Parathyroid adenoma (tissue), 2 donors: ENCODE measurements at regions not wholly inside any gene's neighbourhood (a gene's known extent, or its start where the extent isn't known, plus 50 kb on each side); places are given as distances from the start of the nearest gene placed in this dataset.

Source experiments
- H2AFZ ChIP-seq: fragments of 300-600 bp; sonication (generic); one replicate; pipeline ENCODE4 v1.7.0; 2017; ENCODE audit warnings: antibody characterized with exemption, mild to moderate bottlenecking
- H3K27ac ChIP-seq: fragments of 300-600 bp; sonication (generic); one replicate; pipeline ENCODE4 v1.7.0; 2017
- H3K27me3 ChIP-seq: fragments of 300-600 bp; sonication (generic); one replicate; pipeline ENCODE4 v1.7.0; 2017; ENCODE audit warnings: low read length; ENCODE audit not compliant: control insufficient read depth, insufficient read depth
- H3K36me3 ChIP-seq: fragments of 300-600 bp; sonication (generic); one replicate; pipeline ENCODE4 v1.7.0; 2017; ENCODE audit warnings: low read length; ENCODE audit not compliant: control insufficient read depth, insufficient read depth
- H3K4me1 ChIP-seq: fragments of 300-600 bp; sonication (generic); one replicate; pipeline ENCODE4 v1.7.0; 2017; ENCODE audit warnings: control low read depth
- H3K4me2 ChIP-seq: fragments of 300-600 bp; sonication (generic); one replicate; pipeline ENCODE4 v1.7.0; 2017; ENCODE audit warnings: low read length
- H3K4me3 ChIP-seq: fragments of 300-600 bp; sonication (generic); one replicate; pipeline ENCODE4 v1.7.0; 2017; ENCODE audit warnings: low read depth, low read length
- H3K79me2 ChIP-seq: fragments of 300-600 bp; sonication (generic); one replicate; pipeline ENCODE4 v1.7.0; 2017; ENCODE audit warnings: control low read depth
- H3K9ac ChIP-seq: fragments of 300-600 bp; sonication (generic); one replicate; pipeline ENCODE4 v1.7.0; 2017; ENCODE audit warnings: mild to moderate bottlenecking
- H3K9me3 ChIP-seq: fragments of 300-600 bp; sonication (generic); one replicate; pipeline ENCODE4 v1.7.0; 2017; ENCODE audit warnings: low read length; ENCODE audit not compliant: control insufficient read depth
- TF ChIP-seq, protein P1 (sequence below): fragments of 300-600 bp; sonication (generic); IDR thresholded peaks from one replicate; pipeline ENCODE4 v1.7.0; 2017; ENCODE audit warnings: antibody characterized with exemption, mild to moderate bottlenecking
- donor health status: primary hyperparathyroidism.

DNA sequence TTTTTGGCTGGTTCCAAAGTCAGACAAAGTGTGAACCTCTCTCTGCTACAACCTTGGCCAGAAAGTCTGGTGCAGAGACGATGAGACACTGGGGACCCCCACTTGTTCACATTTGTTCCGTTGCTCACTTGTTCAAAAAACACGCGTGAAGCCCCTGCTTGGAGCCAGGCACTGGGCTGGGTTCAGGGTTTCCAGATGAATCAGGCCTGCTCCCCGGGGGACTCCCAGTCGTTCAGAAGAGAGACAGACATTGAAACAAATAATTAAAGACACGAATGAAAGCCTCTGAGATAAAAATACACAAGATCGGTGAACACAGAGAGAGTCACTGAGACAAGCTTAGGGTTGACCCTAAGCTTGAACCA, 101.5 kb upstream of the RUNX3 start:
- Histone ChIP-seq H3K27me3 (no peaks in the 10 kb centered on the region), H3K4me2 (no peak overlapping the region), H3K4me3 (no peak overlapping the region), H3K9ac (no peak overlapping the region), H3K27ac (no peak overlapping the region), H2AFZ (no peak overlapping the region), H3K79me2 (no peaks in the 10 kb centered on the region), H3K4me1 (no peaks in the 10 kb centered on the region), H3K9me3 (no peaks in the 10 kb centered on the region), H3K36me3 (no peaks in the 10 kb centered on the region)
- TF ChIP-seq, protein P1, sequence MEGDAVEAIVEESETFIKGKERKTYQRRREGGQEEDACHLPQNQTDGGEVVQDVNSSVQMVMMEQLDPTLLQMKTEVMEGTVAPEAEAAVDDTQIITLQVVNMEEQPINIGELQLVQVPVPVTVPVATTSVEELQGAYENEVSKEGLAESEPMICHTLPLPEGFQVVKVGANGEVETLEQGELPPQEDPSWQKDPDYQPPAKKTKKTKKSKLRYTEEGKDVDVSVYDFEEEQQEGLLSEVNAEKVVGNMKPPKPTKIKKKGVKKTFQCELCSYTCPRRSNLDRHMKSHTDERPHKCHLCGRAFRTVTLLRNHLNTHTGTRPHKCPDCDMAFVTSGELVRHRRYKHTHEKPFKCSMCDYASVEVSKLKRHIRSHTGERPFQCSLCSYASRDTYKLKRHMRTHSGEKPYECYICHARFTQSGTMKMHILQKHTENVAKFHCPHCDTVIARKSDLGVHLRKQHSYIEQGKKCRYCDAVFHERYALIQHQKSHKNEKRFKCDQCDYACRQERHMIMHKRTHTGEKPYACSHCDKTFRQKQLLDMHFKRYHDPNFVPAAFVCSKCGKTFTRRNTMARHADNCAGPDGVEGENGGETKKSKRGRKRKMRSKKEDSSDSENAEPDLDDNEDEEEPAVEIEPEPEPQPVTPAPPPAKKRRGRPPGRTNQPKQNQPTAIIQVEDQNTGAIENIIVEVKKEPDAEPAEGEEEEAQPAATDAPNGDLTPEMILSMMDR: no peak

DNA sequence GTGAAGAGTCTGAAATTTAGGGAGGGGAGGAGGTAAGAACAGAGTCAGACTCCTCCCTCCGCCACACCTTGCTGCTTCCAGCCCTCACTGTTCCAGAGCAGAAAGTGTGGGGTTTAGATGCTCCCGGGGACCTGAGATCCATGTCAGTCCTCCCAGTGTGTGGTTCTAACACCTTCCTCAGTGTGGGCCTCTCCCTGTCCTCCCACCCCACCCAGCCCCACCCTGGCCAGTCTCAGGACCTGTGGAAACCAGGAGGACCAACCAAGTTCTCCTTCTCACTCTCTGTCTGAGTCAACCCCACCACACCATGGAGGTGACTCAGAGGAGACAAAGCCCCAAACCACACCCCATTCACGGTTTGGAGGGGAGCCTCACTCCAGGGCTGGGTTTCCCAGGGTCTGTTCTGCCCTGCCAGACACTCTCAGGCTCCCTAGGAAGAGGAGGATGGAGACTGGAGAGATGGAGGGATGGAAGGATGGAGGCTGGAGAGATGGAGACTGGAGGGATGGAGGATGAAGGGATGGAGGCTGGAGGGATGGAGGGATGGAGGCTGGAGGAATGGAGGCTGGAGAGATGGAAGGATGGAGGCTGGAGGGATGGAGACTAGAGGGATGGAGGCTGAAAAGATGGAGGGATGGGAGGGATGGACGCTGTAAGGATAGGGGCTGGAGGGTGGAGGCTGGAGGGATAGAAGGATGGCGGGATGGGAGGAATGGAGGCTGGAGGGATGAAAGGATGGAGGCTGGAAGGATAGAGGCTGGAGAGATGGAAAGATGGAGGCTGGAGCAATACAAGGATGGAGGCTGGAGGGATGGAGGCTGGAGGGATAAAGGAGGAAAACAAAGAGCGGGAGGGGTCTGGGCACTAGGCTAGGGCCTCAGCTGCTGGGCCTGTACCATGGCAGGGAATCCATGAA, 100.9 kb upstream of the RUNX3 start:
- H2AFZ ChIP-seq: no peak overlapping the region
- H3K4me3 ChIP-seq: no peak overlapping the region
- H3K4me1 ChIP-seq: no peaks in the 10 kb centered on the region
- no peaks in the 10 kb centered on the region for H3K36me3 ChIP-seq
- no peaks in the 10 kb centered on the region for H3K9me3 ChIP-seq
- H3K27me3 ChIP-seq: no peaks in the 10 kb centered on the region
- no peak overlapping the region for H3K9ac ChIP-seq
- no peaks in the 10 kb centered on the region for H3K79me2 ChIP-seq
- H3K27ac ChIP-seq: no peak overlapping the region
- TF ChIP-seq, protein P1: no peak
- no peak overlapping the region for H3K4me2 ChIP-seq

GRCh38 chr1:25030012-25030411, 99.9 kb upstream of the RUNX3 start:
- Histone ChIP-seq H3K36me3 (no peaks in the 10 kb centered on the region), H3K4me1 (no peaks in the 10 kb centered on the region), H3K27ac (no peak overlapping the region), H3K9me3 (no peaks in the 10 kb centered on the region), H3K27me3 (no peaks in the 10 kb centered on the region), H3K79me2 (no peaks in the 10 kb centered on the region), H2AFZ (no peak overlapping the region), H3K4me2 (no peak overlapping the region), H3K4me3 (no peak overlapping the region), H3K9ac (no peak overlapping the region)
- TF ChIP-seq, protein P1: no peak

DNA sequence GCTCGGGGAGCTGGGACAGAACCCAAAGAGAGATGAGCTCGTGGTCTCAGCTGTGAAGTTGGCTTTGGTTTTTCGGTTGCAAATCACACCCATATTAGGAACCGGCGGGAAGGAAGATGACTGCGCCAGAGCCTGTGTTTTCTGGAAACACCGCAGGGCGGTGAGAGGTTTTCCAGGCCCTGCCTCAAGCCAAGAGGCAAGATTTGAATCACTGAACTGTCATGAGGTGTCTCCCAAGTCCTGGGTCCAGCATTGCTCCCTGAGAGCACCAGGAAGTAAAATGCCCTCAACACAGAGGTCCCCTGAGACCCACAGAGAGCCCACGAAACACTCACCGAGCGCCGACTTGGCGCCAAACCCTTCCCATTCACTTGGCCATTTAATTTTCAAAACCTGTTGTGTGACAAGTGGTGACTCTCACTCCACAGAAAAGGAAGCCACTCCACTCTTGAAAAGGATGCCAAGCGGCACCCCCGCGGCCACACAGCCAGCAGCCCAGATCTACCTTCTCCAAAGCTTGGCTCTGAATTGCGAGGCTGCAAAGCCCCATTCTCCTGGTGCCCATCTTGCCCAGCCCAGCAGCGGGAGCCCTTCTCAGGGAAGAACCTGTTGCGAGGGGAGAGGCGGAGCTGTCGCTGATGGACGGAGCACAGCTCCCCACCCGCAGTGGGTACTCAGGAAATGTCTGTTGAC, 99.0 kb upstream of the RUNX3 start:
- no peaks in the 10 kb centered on the region for H3K36me3 ChIP-seq
- H3K79me2 ChIP-seq: no peaks in the 10 kb centered on the region
- no peaks in the 10 kb centered on the region for H3K27me3 ChIP-seq
- no peak overlapping the region for H3K27ac ChIP-seq
- H3K9ac ChIP-seq: no peak overlapping the region
- no peak overlapping the region for H2AFZ ChIP-seq
- TF ChIP-seq, protein P1: no peak
- H3K4me2 ChIP-seq: no peak overlapping the region
- no peaks in the 10 kb centered on the region for H3K4me1 ChIP-seq
- H3K4me3 ChIP-seq: no peak overlapping the region
- H3K9me3 ChIP-seq: no peaks in the 10 kb centered on the region
